ENCODE measurements at regions not wholly inside any gene's neighbourhood (a gene's known extent, or its start where the extent isn't known, plus 50 kb on each side); places are given as distances from the start of the nearest gene placed in this dataset.

GRCh38 chr12:60052483-60052882 lies 456.7 kb downstream of the SLC16A7 start:
- DNase-seq: no peak

GRCh38 chr12:60059180-60059579 lies 463.4 kb downstream of the SLC16A7 start:
- DNase-seq: no peak

GRCh38 chr12:60066655-60067054 lies 470.8 kb downstream of the SLC16A7 start:
- DNase-seq: no peak

GRCh38 chr12:60070552-60070951 lies 474.7 kb downstream of the SLC16A7 start:
- DNase-seq: no peak

- no peak for DNase-seq
These were observed 475.9 kb downstream of the SLC16A7 start for GRCh38 chr12:60071759-60072191.

GRCh38 chr12:60072911-60073310 lies 477.1 kb downstream of the SLC16A7 start:
- no peak for DNase-seq

- no peak for DNase-seq
These were observed 479.3 kb downstream of the SLC16A7 start for GRCh38 chr12:60075091-60075490.

- DNase-seq: no peak
These were observed 482.2 kb downstream of the SLC16A7 start for GRCh38 chr12:60078026-60078425.

- DNase-seq: no peak
These were observed 497.6 kb downstream of the SLC16A7 start for GRCh38 chr12:60093428-60093827.

- DNase-seq: no peak
These were observed 498.6 kb downstream of the SLC16A7 start for GRCh38 chr12:60094436-60094835.

- DNase-seq: no peak
These were observed 500.9 kb downstream of the SLC16A7 start for GRCh38 chr12:60096727-60097126.

GRCh38 chr12:60100160-60100559 lies 504.3 kb downstream of the SLC16A7 start:
- DNase-seq: no peak

- DNase-seq: no peak
These were observed 505.0 kb downstream of the SLC16A7 start for GRCh38 chr12:60100852-60101251.

- no peak for DNase-seq
These were observed 505.9 kb downstream of the SLC16A7 start for GRCh38 chr12:60101715-60102114.

- DNase-seq: no peak
These were observed 510.4 kb downstream of the SLC16A7 start for GRCh38 chr12:60106214-60106613.

GRCh38 chr12:60107992-60108391 lies 512.2 kb downstream of the SLC16A7 start:
- DNase-seq: no peak

- no peak for DNase-seq
These were observed 516.2 kb downstream of the SLC16A7 start for GRCh38 chr12:60112063-60112462.

- no peak for DNase-seq
These were observed 516.9 kb downstream of the SLC16A7 start for GRCh38 chr12:60112763-60113162.

GRCh38 chr12:60114169-60114568 lies 518.3 kb downstream of the SLC16A7 start:
- DNase-seq: no peak

GRCh38 chr12:60119327-60119726 lies 523.5 kb downstream of the SLC16A7 start:
- no peak for DNase-seq

GRCh38 chr12:60120199-60120598 lies 524.4 kb downstream of the SLC16A7 start:
- no peak for DNase-seq

- DNase-seq: no peak
These were observed 527.7 kb downstream of the SLC16A7 start for GRCh38 chr12:60123557-60123956.

- DNase-seq: no peak
These were observed 541.7 kb downstream of the SLC16A7 start for GRCh38 chr12:60137513-60137912.

GRCh38 chr12:60138526-60138925 lies 542.7 kb downstream of the SLC16A7 start:
- no peak for DNase-seq

GRCh38 chr12:60144395-60144794 lies 548.6 kb downstream of the SLC16A7 start:
- no peak for DNase-seq

GRCh38 chr12:60148109-60148508 lies 552.3 kb downstream of the SLC16A7 start:
- DNase-seq: no peak
